ENCODE measurements at regions not wholly inside any gene's neighbourhood (a gene's known extent, or its start where the extent isn't known, plus 50 kb on each side); places are given as distances from the start of the nearest gene placed in this dataset.

DNA sequence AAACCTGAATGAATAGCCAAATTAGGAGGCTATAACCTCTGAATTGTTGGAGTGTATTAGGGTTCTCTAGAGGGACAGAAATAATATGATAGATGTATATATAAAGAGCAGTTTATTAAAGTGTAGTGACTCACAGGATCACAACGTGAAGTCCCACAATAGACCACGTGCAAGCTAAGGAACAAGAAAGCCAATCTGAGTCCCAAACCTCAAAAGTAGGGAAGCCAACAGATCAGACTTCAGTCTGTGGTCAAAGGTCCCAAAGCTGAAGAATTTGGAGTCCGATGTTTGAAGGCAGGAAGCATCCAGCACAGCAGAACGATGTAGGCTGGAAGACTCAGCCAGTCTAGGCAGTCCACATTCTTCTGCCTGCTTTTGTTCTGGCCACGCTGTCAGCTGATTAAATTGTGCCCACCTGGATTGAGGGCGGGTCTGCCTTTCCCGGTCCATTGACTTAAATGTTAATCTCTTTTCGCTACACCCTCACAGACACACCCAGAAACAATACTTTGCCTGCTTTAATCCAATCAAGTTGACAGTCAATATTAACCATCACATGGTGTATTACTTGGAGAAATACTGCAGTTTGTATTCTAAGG is 550.6 kb downstream of the CDH10 start:
- no peak for DNase-seq (ENCODE audit: low read depth, low spot score)
- Histone ChIP-seq H3K27ac (ENCODE audit: control insufficient read depth, insufficient read depth, low read length) (no peak overlapping the region), H3K4me2 (ENCODE audit: control insufficient read depth, extremely low read depth, insufficient read depth, low read depth, low read length) (no peak overlapping the region), H3K4me1 (ENCODE audit: control insufficient read depth, extremely low read depth, insufficient read depth, low read length) (no peaks in the 10 kb centered on the region), H2AFZ (ENCODE audit: control insufficient read depth, low read length) (no peak overlapping the region), H3K9me3 (ENCODE audit: control insufficient read depth, low read depth, low read length) (peaks cover 2% of the 10 kb centered on the region), H3K9me1 (ENCODE audit: control insufficient read depth, extremely low read depth, insufficient read depth, low read length) (no peaks in the 10 kb centered on the region), H3K4me3 (ENCODE audit: control insufficient read depth in 2 of 3, extremely low read depth in 1 of 3, insufficient read depth in 2 of 3, low read depth in 1 of 3, low read length in 3 of 3) (no peak overlapping the region), H3K27me3 (ENCODE audit: control insufficient read depth, extremely low read depth, insufficient read depth, low read length) (no peaks in the 10 kb centered on the region), H4K20me1 (ENCODE audit: control insufficient read depth, extremely low read depth, insufficient read depth, low read length) (no peaks in the 10 kb centered on the region), H3K36me3 (ENCODE audit: control insufficient read depth in 2 of 2, extremely low read depth in 1 of 2, insufficient read depth in 2 of 2, low read length in 2 of 2) (no peaks in the 10 kb centered on the region), H3K79me2 (ENCODE audit: control insufficient read depth, insufficient read depth, low read length) (no peaks in the 10 kb centered on the region), H3K9ac (ENCODE audit: control insufficient read depth, extremely low read depth, insufficient read depth, low read length) (no peak overlapping the region)
- no peak for FAIRE-seq
- dilution Hi-C loops (cut with MboI; ENCODE audit: extremely low pct_ligation_motif_present, low sequenced_read_pairs): no loop called here
- TF ChIP-seq, protein P1, sequence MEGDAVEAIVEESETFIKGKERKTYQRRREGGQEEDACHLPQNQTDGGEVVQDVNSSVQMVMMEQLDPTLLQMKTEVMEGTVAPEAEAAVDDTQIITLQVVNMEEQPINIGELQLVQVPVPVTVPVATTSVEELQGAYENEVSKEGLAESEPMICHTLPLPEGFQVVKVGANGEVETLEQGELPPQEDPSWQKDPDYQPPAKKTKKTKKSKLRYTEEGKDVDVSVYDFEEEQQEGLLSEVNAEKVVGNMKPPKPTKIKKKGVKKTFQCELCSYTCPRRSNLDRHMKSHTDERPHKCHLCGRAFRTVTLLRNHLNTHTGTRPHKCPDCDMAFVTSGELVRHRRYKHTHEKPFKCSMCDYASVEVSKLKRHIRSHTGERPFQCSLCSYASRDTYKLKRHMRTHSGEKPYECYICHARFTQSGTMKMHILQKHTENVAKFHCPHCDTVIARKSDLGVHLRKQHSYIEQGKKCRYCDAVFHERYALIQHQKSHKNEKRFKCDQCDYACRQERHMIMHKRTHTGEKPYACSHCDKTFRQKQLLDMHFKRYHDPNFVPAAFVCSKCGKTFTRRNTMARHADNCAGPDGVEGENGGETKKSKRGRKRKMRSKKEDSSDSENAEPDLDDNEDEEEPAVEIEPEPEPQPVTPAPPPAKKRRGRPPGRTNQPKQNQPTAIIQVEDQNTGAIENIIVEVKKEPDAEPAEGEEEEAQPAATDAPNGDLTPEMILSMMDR (optimal IDR thresholded peaks at IDR 0.05 in 1 of 3, IDR thresholded peaks at IDR 0.05 in 1 of 3, conservative IDR thresholded peaks at IDR 0.05 in 1 of 3; ENCODE audit: extremely low read depth in 1 of 3, insufficient read depth in 2 of 3, low read length in 3 of 3): no peak
- TF ChIP-seq EZH2 (IDR thresholded peaks at IDR 0.05; ENCODE audit: low read length): no peak

DNA sequence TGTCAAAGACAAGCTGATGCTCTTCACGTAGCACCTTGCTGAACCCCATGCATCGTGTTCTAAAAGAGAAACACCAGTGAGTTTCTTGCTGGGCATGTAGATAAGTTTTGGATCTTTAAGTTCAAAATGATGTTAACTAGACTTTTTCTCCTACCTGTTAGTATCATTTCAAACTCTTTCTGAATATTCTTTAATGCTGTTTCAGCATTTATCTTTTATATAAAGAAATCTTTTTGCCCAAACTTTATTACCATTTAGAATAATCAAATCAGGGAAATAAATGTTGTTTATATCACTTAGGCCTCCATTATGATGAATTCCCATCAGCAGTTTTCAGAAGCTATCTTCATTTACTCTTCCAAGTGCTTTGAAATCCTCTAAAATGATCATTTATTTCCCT is 542.8 kb downstream of the CDH10 start:
- Histone ChIP-seq H3K27ac (ENCODE audit: control insufficient read depth, insufficient read depth, low read length) (no peak overlapping the region), H3K27me3 (ENCODE audit: control insufficient read depth, extremely low read depth, insufficient read depth, low read length) (no peaks in the 10 kb centered on the region), H3K4me1 (ENCODE audit: control insufficient read depth, extremely low read depth, insufficient read depth, low read length) (no peaks in the 10 kb centered on the region), H3K9me3 (ENCODE audit: control insufficient read depth, low read depth, low read length) (no peaks in the 10 kb centered on the region), H3K4me2 (ENCODE audit: control insufficient read depth, extremely low read depth, insufficient read depth, low read depth, low read length) (no peak overlapping the region), H4K20me1 (ENCODE audit: control insufficient read depth, extremely low read depth, insufficient read depth, low read length) (no peaks in the 10 kb centered on the region), H3K4me3 (ENCODE audit: control insufficient read depth in 2 of 3, extremely low read depth in 1 of 3, insufficient read depth in 2 of 3, low read depth in 1 of 3, low read length in 3 of 3) (no peak overlapping the region), H3K9ac (ENCODE audit: control insufficient read depth, extremely low read depth, insufficient read depth, low read length) (no peak overlapping the region), H3K9me1 (ENCODE audit: control insufficient read depth, extremely low read depth, insufficient read depth, low read length) (no peaks in the 10 kb centered on the region), H3K79me2 (ENCODE audit: control insufficient read depth, insufficient read depth, low read length) (no peaks in the 10 kb centered on the region), H2AFZ (ENCODE audit: control insufficient read depth, low read length) (no peak overlapping the region), H3K36me3 (ENCODE audit: control insufficient read depth in 2 of 2, extremely low read depth in 1 of 2, insufficient read depth in 2 of 2, low read length in 2 of 2) (no peaks in the 10 kb centered on the region)
- TF ChIP-seq EZH2 (IDR thresholded peaks at IDR 0.05; ENCODE audit: low read length): no peak
- TF ChIP-seq, protein P1 (optimal IDR thresholded peaks at IDR 0.05 in 1 of 3, IDR thresholded peaks at IDR 0.05 in 1 of 3, conservative IDR thresholded peaks at IDR 0.05 in 1 of 3; ENCODE audit: extremely low read depth in 1 of 3, insufficient read depth in 2 of 3, low read length in 3 of 3): no peak
- FAIRE-seq: no peak
- dilution Hi-C loops (cut with MboI; ENCODE audit: extremely low pct_ligation_motif_present, low sequenced_read_pairs): no loop called here
- DNase-seq (ENCODE audit: low read depth, low spot score): no peak
